Duodenal mucosa (tissue), 2 donors: ENCODE measurements at regions not wholly inside any gene's neighbourhood (a gene's known extent, or its start where the extent isn't known, plus 50 kb on each side); places are given as distances from the start of the nearest gene placed in this dataset.

Source experiments
- H3K27ac ChIP-seq: one replicate; pipeline ENCODE4 v1.7.0; 2013; ENCODE audit warnings: low read depth, low read length
- H3K27me3 ChIP-seq, 2 donors: one replicate each; pipeline ENCODE4 v1.7.0; 2013; ENCODE audit warnings: low read length in 2 of 2, control low read depth in 1 of 2; ENCODE audit not compliant: insufficient read depth in 2 of 2, control insufficient read depth in 1 of 2
- H3K36me3 ChIP-seq, 2 donors: one replicate each; pipeline ENCODE4 v1.7.0; 2013; ENCODE audit warnings: low read length in 2 of 2, control low read depth in 1 of 2; ENCODE audit not compliant: insufficient read depth in 2 of 2, control insufficient read depth in 1 of 2
- H3K4me1 ChIP-seq, 2 donors: one replicate each; pipeline ENCODE4 v1.7.0; 2013; ENCODE audit warnings: low read length in 2 of 2, control low read depth in 1 of 2; ENCODE audit not compliant: insufficient read depth in 2 of 2, control insufficient read depth in 1 of 2
- H3K4me3 ChIP-seq, 2 donors: one replicate each; pipeline ENCODE4 v1.7.0; 2013; ENCODE audit warnings: low read length in 2 of 2, low read depth in 1 of 2
- H3K9ac ChIP-seq, 2 donors: one replicate each; pipeline ENCODE4 v1.7.0; 2013; ENCODE audit warnings: low read length in 2 of 2, low read depth in 1 of 2
- H3K9me3 ChIP-seq, 2 donors: one replicate each; pipeline ENCODE4 v1.7.0; 2013; ENCODE audit warnings: low read length in 2 of 2, control low read depth in 1 of 2; ENCODE audit not compliant: control insufficient read depth in 1 of 2

DNA sequence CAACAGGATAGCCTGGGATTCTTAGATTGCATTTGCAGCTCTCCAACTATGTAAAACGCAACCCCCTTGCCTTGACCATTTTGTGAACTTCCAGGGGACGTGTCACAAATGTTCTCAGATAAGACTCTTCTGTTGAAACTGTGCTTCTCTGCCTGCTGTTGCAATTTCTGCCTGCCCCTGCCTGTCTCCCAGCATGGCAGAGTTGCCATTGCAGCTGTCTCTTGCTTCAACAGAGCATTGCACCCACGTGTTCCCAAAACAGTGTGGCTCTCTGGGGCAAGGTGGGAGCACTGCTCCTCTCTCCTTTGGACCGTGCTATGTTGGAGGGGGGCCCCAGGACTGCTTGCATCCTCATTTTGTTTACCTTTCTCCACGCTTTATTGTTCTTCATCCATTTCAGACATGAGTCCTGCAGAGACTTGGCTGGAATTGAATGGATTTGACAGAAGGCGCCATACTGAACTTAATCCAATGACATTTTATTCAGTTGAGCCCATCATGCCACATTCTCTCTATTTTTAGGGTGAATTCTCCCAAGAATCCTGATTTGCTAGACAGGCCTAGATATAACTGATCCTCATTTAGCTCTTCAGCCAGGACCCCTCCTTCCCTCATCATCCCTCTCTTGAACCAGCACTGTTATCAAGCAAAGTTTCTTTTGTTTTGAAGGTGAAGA is 90.7 kb downstream of the MAT2B start:
- no peak overlapping the region for H3K9ac ChIP-seq
- no peak overlapping the region for H3K27ac ChIP-seq
- no peak overlapping the region for H3K4me3 ChIP-seq
- H3K9me3 ChIP-seq, result no peaks in the 10 kb centered on the region
- H3K36me3 ChIP-seq, result no peaks in the 10 kb centered on the region
- peaks cover 0 to 3% of the 10 kb centered on the region in 2 donors for H3K27me3 ChIP-seq
- H3K4me1 ChIP-seq, result no peaks in the 10 kb centered on the region

DNA sequence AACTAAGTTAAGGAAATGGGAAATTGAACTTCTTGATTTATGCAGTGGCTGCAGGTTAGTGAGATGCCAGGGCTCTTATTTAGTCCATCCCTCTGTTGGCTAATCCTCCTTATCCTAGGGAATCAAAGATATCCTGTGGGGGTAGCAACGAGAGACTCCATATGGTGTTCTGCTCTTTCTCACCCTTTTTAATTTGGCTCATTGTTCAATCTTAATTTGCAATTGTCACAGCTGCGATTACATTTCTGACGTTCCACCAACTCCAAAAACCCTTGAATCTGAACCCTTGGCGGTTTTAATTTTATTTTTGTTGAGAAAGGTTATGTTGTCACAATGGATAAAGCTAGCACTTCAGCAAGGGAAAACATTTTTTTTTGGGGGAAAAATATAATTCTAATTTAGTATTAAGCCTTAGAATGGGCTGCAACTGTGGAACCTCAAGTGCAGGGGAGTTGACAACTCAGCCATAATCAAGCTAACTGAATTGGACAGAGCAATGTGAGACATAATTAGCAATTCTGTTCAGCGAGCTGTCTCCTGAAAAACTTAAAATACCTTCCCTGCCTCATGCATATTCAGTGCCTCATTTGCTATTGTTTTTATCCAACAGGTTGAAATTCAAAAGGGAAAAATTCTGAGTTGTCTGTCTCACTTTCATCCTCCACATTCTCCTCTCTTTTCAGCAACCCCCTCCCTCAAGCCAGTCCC is 91.3 kb downstream of the MAT2B start:
- H3K27ac ChIP-seq, result no peak overlapping the region
- H3K36me3 ChIP-seq, result no peaks in the 10 kb centered on the region
- no peaks in the 10 kb centered on the region for H3K4me1 ChIP-seq
- no peak overlapping the region for H3K4me3 ChIP-seq
- peaks cover 0 to 3% of the 10 kb centered on the region in 2 donors for H3K27me3 ChIP-seq
- no peak overlapping the region for H3K9ac ChIP-seq
- H3K9me3 ChIP-seq, result no peaks in the 10 kb centered on the region

DNA sequence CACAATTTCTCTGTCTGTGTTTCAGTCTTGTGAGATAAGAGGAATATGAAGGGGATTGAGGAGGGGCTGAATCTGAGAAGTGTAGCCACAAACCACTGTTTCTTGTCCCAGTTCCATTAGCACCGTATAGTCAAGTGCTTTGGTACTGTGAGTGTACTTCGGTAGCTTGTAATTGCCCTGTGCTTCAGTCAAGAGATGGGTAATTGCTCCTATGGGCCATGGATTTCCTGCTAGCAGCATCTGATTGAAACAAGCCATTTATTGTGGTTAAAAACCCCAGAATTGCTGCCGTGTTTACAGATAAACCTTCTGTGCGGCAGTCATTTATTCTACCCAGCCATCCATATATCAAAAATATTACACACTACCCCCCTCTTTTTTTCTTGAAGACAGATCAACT is 98.6 kb downstream of the MAT2B start:
- Histone ChIP-seq H3K9ac (no peak overlapping the region), H3K4me1 (no peaks in the 10 kb centered on the region), H3K9me3 (no peaks in the 10 kb centered on the region), H3K27me3 (no peaks in the 10 kb centered on the region), H3K27ac (no peak overlapping the region), H3K4me3 (no peak overlapping the region), H3K36me3 (no peaks in the 10 kb centered on the region)

DNA sequence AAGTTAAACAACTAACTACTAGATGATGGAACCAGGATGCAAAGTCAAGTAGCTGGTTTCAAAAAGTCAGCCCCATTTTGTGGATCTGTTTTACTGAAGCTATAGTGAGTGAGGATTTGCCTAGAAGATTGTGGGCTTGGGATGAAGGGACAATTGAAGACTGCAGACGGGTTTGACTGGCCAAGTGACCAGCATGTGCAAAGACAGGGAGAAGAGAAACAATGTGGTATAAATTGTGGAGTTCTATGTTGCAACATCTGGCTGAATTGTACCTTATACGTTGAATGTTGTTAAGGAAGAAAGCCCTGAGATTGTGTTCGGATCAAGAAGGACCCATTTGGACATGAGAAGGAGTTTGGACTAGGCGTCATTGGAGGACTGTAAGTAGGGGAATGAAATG is 101.8 kb downstream of the MAT2B start:
- Histone ChIP-seq H3K4me1 (no peaks in the 10 kb centered on the region), H3K4me3 (no peak overlapping the region), H3K27ac (no peak overlapping the region), H3K36me3 (no peaks in the 10 kb centered on the region), H3K9ac (no peak overlapping the region), H3K9me3 (no peaks in the 10 kb centered on the region), H3K27me3 (no peaks in the 10 kb centered on the region)

DNA sequence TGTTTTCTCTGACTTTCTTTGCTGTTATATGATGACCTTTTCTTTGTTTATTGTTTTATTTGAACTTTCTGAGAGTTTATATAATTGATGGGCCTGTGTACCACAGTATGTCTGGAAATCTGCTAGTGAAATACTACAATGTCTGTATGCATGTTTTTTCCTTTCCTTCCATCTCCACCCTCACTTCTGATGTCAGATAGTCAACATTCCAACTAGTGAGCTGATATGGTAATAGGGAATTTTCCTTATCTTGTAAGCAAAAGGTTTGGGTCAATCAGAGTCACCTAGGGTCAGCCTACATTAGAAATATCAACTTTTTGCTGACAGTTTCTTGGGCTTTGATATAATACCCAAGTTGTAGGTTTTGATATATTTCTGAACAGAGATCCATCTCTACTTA is 103.2 kb downstream of the MAT2B start:
- H3K4me1 ChIP-seq, result no peaks in the 10 kb centered on the region
- H3K9me3 ChIP-seq, result no peaks in the 10 kb centered on the region
- peaks cover 0 to 3% of the 10 kb centered on the region in 2 donors for H3K27me3 ChIP-seq
- no peak overlapping the region for H3K9ac ChIP-seq
- H3K27ac ChIP-seq, result no peak overlapping the region
- no peak overlapping the region for H3K4me3 ChIP-seq
- H3K36me3 ChIP-seq, result no peaks in the 10 kb centered on the region

DNA sequence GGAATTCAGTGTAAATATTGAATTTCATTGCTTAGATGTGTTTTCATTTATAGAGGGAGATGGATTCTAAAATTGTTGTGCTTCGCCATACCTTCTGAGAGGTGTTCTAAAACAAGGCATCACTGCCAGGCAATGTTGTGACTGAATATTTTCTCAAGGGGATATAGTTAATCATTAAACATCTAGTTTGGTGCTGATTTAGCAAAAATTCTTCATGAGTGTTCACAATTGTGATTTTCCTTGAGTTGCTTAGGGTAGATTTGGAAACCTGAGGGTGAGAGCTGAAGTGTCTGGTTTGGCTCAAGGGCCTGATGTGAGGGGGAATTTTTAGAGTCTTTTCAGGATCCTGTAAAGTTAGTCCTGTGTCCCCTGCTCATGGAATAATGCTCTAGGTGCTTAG is 104.5 kb downstream of the MAT2B start:
- no peak overlapping the region for H3K4me3 ChIP-seq
- no peak overlapping the region for H3K27ac ChIP-seq
- H3K27me3 ChIP-seq, result peaks cover 0 to 3% of the 10 kb centered on the region in 2 donors
- H3K36me3 ChIP-seq, result no peaks in the 10 kb centered on the region
- no peak overlapping the region for H3K9ac ChIP-seq
- H3K4me1 ChIP-seq, result no peaks in the 10 kb centered on the region
- no peaks in the 10 kb centered on the region for H3K9me3 ChIP-seq

DNA sequence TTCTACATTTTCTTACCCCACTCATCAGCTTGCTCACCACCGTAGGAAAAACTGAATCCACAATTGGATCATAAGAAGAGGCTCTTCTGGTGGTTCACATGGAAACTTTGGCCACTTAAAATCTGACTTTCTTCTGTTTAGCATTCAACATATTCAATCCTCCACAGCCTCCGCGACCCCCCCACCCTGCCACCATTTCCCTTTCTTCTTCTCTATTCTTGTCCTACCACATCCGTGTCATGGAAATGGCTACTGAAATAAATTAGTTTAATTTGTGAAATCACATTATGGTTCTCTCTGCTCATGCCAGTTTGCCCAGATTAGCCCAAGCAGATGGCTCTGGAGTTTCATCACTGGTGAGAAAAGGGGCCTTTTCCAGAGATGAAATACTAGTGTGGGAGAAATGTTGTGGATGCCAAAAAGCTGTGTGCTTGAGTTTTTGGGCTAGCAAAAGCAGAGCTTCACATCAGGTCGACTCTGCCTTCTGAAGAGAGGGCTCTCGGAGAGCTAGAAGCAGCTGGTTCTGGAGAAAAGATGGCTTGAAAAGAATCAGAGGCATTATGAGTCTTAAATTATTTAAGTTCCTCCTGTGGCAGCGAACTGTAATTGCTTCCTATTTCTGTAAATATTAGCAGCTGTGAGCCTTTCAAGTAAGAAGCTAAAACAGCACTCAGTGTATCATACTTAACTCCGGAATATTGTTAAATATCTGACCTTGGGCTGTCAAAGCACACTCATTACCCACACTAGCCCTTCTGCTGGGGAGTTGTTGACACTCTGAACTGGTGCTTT is 107.1 kb downstream of the MAT2B start:
- H3K4me1 ChIP-seq, result no peaks in the 10 kb centered on the region
- H3K36me3 ChIP-seq, result no peaks in the 10 kb centered on the region
- H3K9me3 ChIP-seq, result no peaks in the 10 kb centered on the region
- peaks cover 0 to 3% of the 10 kb centered on the region in 2 donors for H3K27me3 ChIP-seq
- no peak overlapping the region for H3K4me3 ChIP-seq
- no peak overlapping the region for H3K9ac ChIP-seq
- H3K27ac ChIP-seq, result no peak overlapping the region

DNA sequence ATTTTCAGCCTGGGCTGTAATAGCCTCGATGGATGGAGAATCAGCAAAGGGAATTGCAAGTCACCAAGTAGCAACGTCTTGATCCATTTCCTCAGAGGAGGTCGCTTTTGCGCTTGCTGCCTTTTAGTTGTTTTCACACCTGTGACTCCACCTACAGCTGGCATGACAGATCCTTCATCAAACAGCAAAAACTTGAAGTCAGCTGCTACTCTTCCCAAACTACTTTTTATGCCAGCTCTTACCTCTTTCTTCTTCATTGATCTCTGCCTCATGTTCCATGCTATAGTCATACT is 107.7 kb downstream of the MAT2B start:
- Histone ChIP-seq H3K27me3 (peaks cover 0 to 3% of the 10 kb centered on the region in 2 donors), H3K27ac (no peak overlapping the region), H3K9ac (no peak overlapping the region), H3K4me1 (no peaks in the 10 kb centered on the region), H3K36me3 (no peaks in the 10 kb centered on the region), H3K9me3 (no peaks in the 10 kb centered on the region), H3K4me3 (no peak overlapping the region)

DNA sequence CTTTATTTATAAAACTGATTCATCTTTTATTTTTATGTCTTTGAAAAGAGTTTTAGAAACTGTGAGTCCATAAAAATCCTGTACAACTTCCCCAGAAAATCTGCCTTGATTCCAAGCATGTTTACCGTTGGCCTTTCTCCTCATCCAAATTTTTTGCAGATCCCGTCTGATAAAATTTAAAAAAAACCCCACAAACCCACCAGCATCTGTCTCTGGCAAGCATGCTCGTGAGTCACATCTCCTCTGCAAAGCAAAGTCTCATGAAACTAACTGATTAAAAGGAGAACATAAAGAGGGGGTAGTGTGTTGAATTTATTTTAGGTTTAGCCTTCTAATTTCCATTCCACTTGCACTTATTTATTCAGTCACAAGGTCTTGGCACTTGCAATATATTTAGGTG is 109.4 kb downstream of the MAT2B start:
- Histone ChIP-seq H3K27me3 (peaks cover 0 to 3% of the 10 kb centered on the region in 2 donors), H3K27ac (no peak overlapping the region), H3K9me3 (no peaks in the 10 kb centered on the region), H3K36me3 (no peaks in the 10 kb centered on the region), H3K9ac (no peak overlapping the region), H3K4me3 (no peak overlapping the region), H3K4me1 (no peaks in the 10 kb centered on the region)

DNA sequence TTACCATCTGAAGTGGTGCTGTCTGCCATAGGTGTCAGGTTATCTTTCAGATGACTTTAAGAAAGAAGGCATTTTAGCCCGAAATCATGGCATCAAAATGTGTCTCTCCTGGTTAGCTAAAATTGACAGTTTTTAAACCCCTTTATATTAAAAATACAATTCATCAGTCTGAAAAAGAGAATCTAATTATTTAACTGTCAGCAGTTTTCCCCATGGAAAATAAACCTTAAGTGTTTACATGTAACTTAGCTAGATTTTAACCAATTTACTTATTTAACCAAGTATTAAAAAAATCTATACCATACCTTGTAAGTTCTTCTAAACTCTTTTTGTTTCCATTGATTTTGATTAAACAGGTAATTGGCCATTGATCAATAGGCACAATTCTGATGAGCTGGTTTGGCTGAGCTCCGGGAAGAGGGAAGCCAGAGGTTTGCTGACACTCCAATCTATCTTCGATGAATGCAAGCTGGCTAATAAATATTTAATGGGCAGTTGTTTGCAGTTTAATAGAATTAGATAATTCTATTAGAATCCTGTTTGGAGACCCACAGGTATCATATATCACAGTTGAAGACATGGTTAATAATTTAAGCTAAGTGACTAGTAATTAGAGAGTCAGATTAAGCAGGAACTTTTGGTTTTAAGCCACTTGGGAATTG is 114.0 kb downstream of the MAT2B start:
- no peaks in the 10 kb centered on the region for H3K9me3 ChIP-seq
- no peak overlapping the region for H3K27ac ChIP-seq
- H3K9ac ChIP-seq, result no peak overlapping the region
- no peaks in the 10 kb centered on the region for H3K27me3 ChIP-seq
- no peak overlapping the region for H3K4me3 ChIP-seq
- H3K4me1 ChIP-seq, result no peaks in the 10 kb centered on the region
- H3K36me3 ChIP-seq, result no peaks in the 10 kb centered on the region
